Choroid plexus epithelial cell (primary cell): ENCODE measurements at regions not wholly inside any gene's neighbourhood (a gene's known extent, or its start where the extent isn't known, plus 50 kb on each side); places are given as distances from the start of the nearest gene placed in this dataset.
A peak's percentile ranks its signal among the peaks of the same experiment; 100 is the strongest.

ENCODE experiments used
- DNase-seq: peaks from one replicate; pipeline ENCODE4 v3.0.0-alpha.2; 2010; ENCODE audit warnings: low read depth
- H3K4me3 ChIP-seq: 2 replicates; pipeline ENCODE4 v1.5.1; 2011; ENCODE audit warnings: low read depth, mild to moderate bottlenecking, control low read depth, low read length, moderate library complexity
- CTCF ChIP-seq: conservative IDR thresholded peaks from 2 replicates; pipeline ENCODE4 v1.5.1; 2011; ENCODE audit warnings: low read depth, mild to moderate bottlenecking, control low read depth, inconsistent platforms, low read length, moderate library complexity

GRCh38 chr5:51895834-51896233, 512.6 kb downstream of the ISL1 start:
- TF ChIP-seq CTCF, result no peak
- DNase-seq, result no peak
- no peak overlapping the region for H3K4me3 ChIP-seq

- no peak overlapping the region for H3K4me3 ChIP-seq
- DNase-seq, result no peak
- TF ChIP-seq CTCF, result no peak
These were observed 519.3 kb downstream of the ISL1 start for GRCh38 chr5:51902512-51902911.

- no peak for TF ChIP-seq CTCF
- DNase-seq, result no peak
- no peak overlapping the region for H3K4me3 ChIP-seq
These were observed 525.0 kb downstream of the ISL1 start for GRCh38 chr5:51908215-51908614.

- H3K4me3 ChIP-seq, result no peak overlapping the region
- DNase-seq, result no peak
- no peak for TF ChIP-seq CTCF
These were observed 561.4 kb downstream of the ISL1 start for GRCh38 chr5:51944500-51945125.

- TF ChIP-seq CTCF, result no peak
- H3K4me3 ChIP-seq, result no peak overlapping the region
- no peak for DNase-seq
These were observed 575.2 kb downstream of the ISL1 start for GRCh38 chr5:51958473-51958872.

GRCh38 chr5:51960617-51961121, 577.4 kb downstream of the ISL1 start:
- DNase-seq, result peak; percentile 1
- no peak for TF ChIP-seq CTCF
- no peak overlapping the region for H3K4me3 ChIP-seq

GRCh38 chr5:51961154-51961562, 577.9 kb downstream of the ISL1 start:
- DNase-seq, result no peak
- H3K4me3 ChIP-seq, result no peak overlapping the region
- TF ChIP-seq CTCF, result no peak
